Kidney (tissue), 13 donors: ENCODE measurements at regions not wholly inside any gene's neighbourhood (a gene's known extent, or its start where the extent isn't known, plus 50 kb on each side); places are given as distances from the start of the nearest gene placed in this dataset.

ENCODE experiments used
- DNase-seq, 5 donors: peaks; one replicate each; pipeline ENCODE4 v3.0.0-alpha.2; 2013 to 2020
- FAIRE-seq: peaks from 2 replicates; lab custom pipeline; 2012; peaks lifted over from hg19 to GRCh38; lab: Jason Lieb, UNC
- H3K27ac ChIP-seq, 2 donors: one replicate each; pipeline ENCODE4 v1.7.0; 2013; ENCODE audit warnings: low read depth in 2 of 2, low read length in 2 of 2, inconsistent platforms in 1 of 2
- H3K27me3 ChIP-seq: one replicate; pipeline ENCODE4 v1.7.1; 2013; ENCODE audit warnings: low read length, inconsistent platforms; ENCODE audit not compliant: control insufficient read depth, insufficient read depth
- H3K36me3 ChIP-seq, 3 donors: one replicate each; pipeline versions ENCODE4 v1.7.0 to v1.7.1; 2013; ENCODE audit warnings: low read length in 3 of 3, control low read depth in 1 of 3, inconsistent platforms in 1 of 3; ENCODE audit not compliant: insufficient read depth in 3 of 3, control insufficient read depth in 2 of 3
- H3K4me1 ChIP-seq, 3 donors: one replicate each; pipeline versions ENCODE4 v1.7.0 to v1.7.1; 2013; ENCODE audit warnings: low read length in 3 of 3, inconsistent platforms in 1 of 3, low read depth in 1 of 3; ENCODE audit not compliant: control insufficient read depth in 2 of 3, insufficient read depth in 2 of 3
- H3K4me3 ChIP-seq, 3 donors: one replicate each; pipeline versions ENCODE4 v1.7.0 to v1.8.1; 2013; ENCODE audit warnings: low read length in 3 of 3, control low read depth in 1 of 3, inconsistent platforms in 1 of 3
- H3K9ac ChIP-seq, 3 donors: one replicate each; pipeline versions ENCODE4 v1.7.0 to v1.7.1; 2013; ENCODE audit warnings: low read length in 3 of 3, control low read depth in 1 of 3, inconsistent platforms in 1 of 3
- H3K9me3 ChIP-seq, 3 donors: one replicate each; pipeline versions ENCODE4 v1.7.0 to v1.7.1; 2013; ENCODE audit warnings: low read length in 3 of 3, control low read depth in 1 of 3, inconsistent platforms in 1 of 3; ENCODE audit not compliant: control insufficient read depth in 2 of 3, insufficient read depth in 1 of 3
- CTCF ChIP-seq: IDR thresholded peaks from 3 replicates; pipeline ENCODE4 v1.5.1; 2012; ENCODE audit warnings: mild to moderate bottlenecking, moderate library complexity, borderline replicate concordance; ENCODE audit not compliant: insufficient read depth; ENCODE audit errors: extremely low read depth
- intact Hi-C: fragments of 100-400 bp; cut with DNase I; formaldehyde crosslinking; loops from one replicate; pipeline ENCODE4 v1.11.1; 2022
- donor health status: control.
- donor health status: control.
- donor health status: control.
- donor health status: control.
- donor health status: control.
- donor health status: DM: yes; HTN: yes; CAD: no.
- donor health status: Normal renal cell carcinoma (clear cell type).

- peaks cover 0 to 26% (median 10%) of the 10 kb centered on the region in 3 donors for H3K4me1 ChIP-seq
- no peaks in the 10 kb centered on the region for H3K36me3 ChIP-seq
- H3K27me3 ChIP-seq = no peaks in the 10 kb centered on the region
- FAIRE-seq (no peak), DNase-seq (peak in 1 of 5 donors; percentile 76)
- no peak for TF ChIP-seq CTCF
- peak overlapping the region; percentile 1 to 82 for H3K27ac ChIP-seq
- no peak overlapping the region for H3K9ac ChIP-seq
- no peaks in the 10 kb centered on the region for H3K9me3 ChIP-seq
- no peak overlapping the region for H3K4me3 ChIP-seq
- intact Hi-C loops = no loop called here
Observed at GRCh38 chr2:21268197-21268877, 144.6 kb downstream of the TDRD15 start.

GRCh38 chr2:21268878-21269224 is 145.1 kb downstream of the TDRD15 start:
- FAIRE-seq = no peak

GRCh38 chr2:21269382-21269781 is 145.6 kb downstream of the TDRD15 start:
- H3K27me3 ChIP-seq = no peaks in the 10 kb centered on the region
- DNase-seq (peak in 1 of 5 donors; percentile 43), FAIRE-seq (peak; percentile 82)
- intact Hi-C loops = no loop called here
- TF ChIP-seq CTCF = no peak
- H3K9me3 ChIP-seq = no peaks in the 10 kb centered on the region
- peaks cover 0 to 26% (median 10%) of the 10 kb centered on the region in 3 donors for H3K4me1 ChIP-seq
- H3K4me3 ChIP-seq = no peak overlapping the region
- peak overlapping the region in 1 of 2 donors; percentile 82 for H3K27ac ChIP-seq
- H3K36me3 ChIP-seq = no peaks in the 10 kb centered on the region
- no peak overlapping the region for H3K9ac ChIP-seq

More at GRCh38 chr2:21268878-21269224, 145.1 kb downstream of the TDRD15 start:
- no peaks in the 10 kb centered on the region for H3K36me3 ChIP-seq
- H3K9me3 ChIP-seq = no peaks in the 10 kb centered on the region
- DNase-seq = peak in 3 of 5 donors; percentile 33 to 59 (median 58)
- H3K27me3 ChIP-seq = no peaks in the 10 kb centered on the region
- H3K4me3 ChIP-seq = no peak overlapping the region
- intact Hi-C loops = no loop called here
- no peak overlapping the region for H3K9ac ChIP-seq
- no peak for TF ChIP-seq CTCF
- peak overlapping the region; percentile 1 to 82 for H3K27ac ChIP-seq
- peaks cover 0 to 26% (median 10%) of the 10 kb centered on the region in 3 donors for H3K4me1 ChIP-seq
